ENCODE measurements at regions not wholly inside any gene's neighbourhood (a gene's known extent, or its start where the extent isn't known, plus 50 kb on each side); places are given as distances from the start of the nearest gene placed in this dataset.

GRCh38 chr6:163840880-163841279 is 426.4 kb downstream of the QKI start:
- Histone ChIP-seq H3K36me3 (ENCODE audit: insufficient read depth, low read length) (no peaks in the 10 kb centered on the region), H3K27me3 (ENCODE audit: insufficient read depth, low read depth, low read length) (no peaks in the 10 kb centered on the region), H3F3A (ENCODE audit: insufficient read depth, low read length, poor library complexity, severe bottlenecking) (no peaks in the 10 kb centered on the region), H3K4me3 (ENCODE audit: low read length) (no peak overlapping the region), H2AFZ (ENCODE audit: low read depth, low read length) (no peak overlapping the region), H3K79me2 (replicated peaks; ENCODE audit: insufficient read depth, low read length) (no peaks in the 10 kb centered on the region), H3K9me3 (ENCODE audit: low read length) (no peaks in the 10 kb centered on the region), H3K9me2 (ENCODE audit: insufficient read depth, low read length) (no peaks in the 10 kb centered on the region), H3K9ac (ENCODE audit: low read length) (no peak overlapping the region), H4K20me1 (ENCODE audit: insufficient read depth) (no peaks in the 10 kb centered on the region), H3K27ac (ENCODE audit: low read length) (no peak overlapping the region), H3K4me2 (ENCODE audit: low read length) (no peak overlapping the region)
- TF ChIP-seq CTCF (IDR thresholded peaks at IDR 0.05; ENCODE audit: poor library complexity, severe bottlenecking), result no peak
- no peak for TF ChIP-seq RAD21 (conservative IDR thresholded peaks at IDR 0.05)
- TF ChIP-seq EZH2 (IDR thresholded peaks at IDR 0.05; ENCODE audit: borderline replicate concordance, insufficient read depth, low read length, poor library complexity, severe bottlenecking), result no peak
- TF ChIP-seq EP300 (conservative IDR thresholded peaks at IDR 0.05; ENCODE audit: poor library complexity, severe bottlenecking), result no peak
- TF ChIP-seq TAF1 (IDR thresholded peaks at IDR 0.05; ENCODE audit: low read depth), result no peak
- TF ChIP-seq REST (IDR thresholded peaks at IDR 0.05; ENCODE audit: borderline replicate concordance), result no peak

GRCh38 chr6:163839296-163839695 is 424.8 kb downstream of the QKI start:
- H3K36me3 ChIP-seq (ENCODE audit: insufficient read depth, low read length), result no peaks in the 10 kb centered on the region
- H3K4me2 ChIP-seq (ENCODE audit: low read length), result no peak overlapping the region
- TF ChIP-seq TAF1 (IDR thresholded peaks at IDR 0.05; ENCODE audit: low read depth) (no peak), MXI1 (conservative IDR thresholded peaks at IDR 0.05; ENCODE audit: poor library complexity, severe bottlenecking) (no peak), EZH2 (IDR thresholded peaks at IDR 0.05; ENCODE audit: borderline replicate concordance, insufficient read depth, low read length, poor library complexity, severe bottlenecking) (no peak), SMC3 (conservative IDR thresholded peaks at IDR 0.05; ENCODE audit: poor library complexity) (no peak), REST (IDR thresholded peaks at IDR 0.05; ENCODE audit: borderline replicate concordance) (no peak), RAD21 (conservative IDR thresholded peaks at IDR 0.05) (no peak), EP300 (conservative IDR thresholded peaks at IDR 0.05; ENCODE audit: poor library complexity, severe bottlenecking) (no peak), CTCF (IDR thresholded peaks at IDR 0.05; ENCODE audit: poor library complexity, severe bottlenecking) (no peak), POLR2AphosphoS5 (IDR thresholded peaks at IDR 0.05) (no peak)
- H3K79me2 ChIP-seq (replicated peaks; ENCODE audit: insufficient read depth, low read length), result no peaks in the 10 kb centered on the region
- no peaks in the 10 kb centered on the region for H4K20me1 ChIP-seq (ENCODE audit: insufficient read depth)
- no peaks in the 10 kb centered on the region for H3K9me2 ChIP-seq (ENCODE audit: insufficient read depth, low read length)
- H3K27ac ChIP-seq (ENCODE audit: low read length), result no peak overlapping the region
- no peaks in the 10 kb centered on the region for H3F3A ChIP-seq (ENCODE audit: insufficient read depth, low read length, poor library complexity, severe bottlenecking)
- H3K9me3 ChIP-seq (ENCODE audit: low read length), result no peaks in the 10 kb centered on the region
- no peak overlapping the region for H3K9ac ChIP-seq (ENCODE audit: low read length)
- H3K4me3 ChIP-seq (ENCODE audit: low read length), result no peak overlapping the region
- H2AFZ ChIP-seq (ENCODE audit: low read depth, low read length), result no peak overlapping the region
- no peaks in the 10 kb centered on the region for H3K27me3 ChIP-seq (ENCODE audit: insufficient read depth, low read depth, low read length)

Measured in neural cell (in vitro differentiated cells).